Breast epithelium (tissue), 3 donors: ENCODE measurements at regions not wholly inside any gene's neighbourhood (a gene's known extent, or its start where the extent isn't known, plus 50 kb on each side); places are given as distances from the start of the nearest gene placed in this dataset.

ENCODE experiments used
- CTCF ChIP-seq, 3 donors: fragments of 450-650 bp; IDR thresholded peaks; one replicate each; pipeline ENCODE4 v1.5.1; 2016 to 2017; ENCODE audit warnings: antibody characterized with exemption in 3 of 3, mild to moderate bottlenecking in 3 of 3, moderate library complexity in 3 of 3
- POLR2A ChIP-seq: fragments of 450-650 bp; IDR thresholded peaks from one replicate; pipeline ENCODE4 v1.6.1; 2016; ENCODE audit warnings: antibody characterized with exemption, mild to moderate bottlenecking, moderate library complexity
- POLR2AphosphoS5 ChIP-seq, 3 donors: sonication (generic); formaldehyde crosslinking; IDR thresholded peaks; one replicate each; pipeline ENCODE4 v1.6.1; 2017; ENCODE audit warnings: antibody characterized with exemption in 3 of 3

- TF ChIP-seq POLR2AphosphoS5 (IDR thresholded peaks at IDR 0.05) (no peak), CTCF (IDR thresholded peaks at IDR 0.05) (no peak), POLR2A (no peak)
Observed at GRCh38 chr6:134851548-134851947, 98.4 kb downstream of the ALDH8A1 start.
